SU-DHL-6 (cell line): ENCODE measurements at regions not wholly inside any gene's neighbourhood (a gene's known extent, or its start where the extent isn't known, plus 50 kb on each side); places are given as distances from the start of the nearest gene placed in this dataset.

Experiments
- H2AFZ ChIP-seq: fragments of 200-600 bp; sonication (generic); 2 replicates; pipeline ENCODE4 v1.6.1; 2014; ENCODE audit warnings: low read depth, mild to moderate bottlenecking, moderate library complexity, mixed read lengths, antibody characterized with exemption, low read length; ENCODE audit not compliant: severe bottlenecking
- H3F3A ChIP-seq: fragments of 200-600 bp; shearing (Covaris generic); 2 replicates; pipeline ENCODE4 v1.6.0; 2016; ENCODE audit warnings: antibody characterized with exemption, mild to moderate bottlenecking; ENCODE audit not compliant: insufficient read depth
- H3K27ac ChIP-seq: fragments of 200-600 bp; sonication (generic); 2 replicates; pipeline ENCODE4 v1.5.1; 2016; ENCODE audit warnings: low read depth, mild to moderate bottlenecking, low read length, moderate library complexity, mixed read lengths
- H3K27me3 ChIP-seq: fragments of 200-600 bp; sonication (generic), shearing (Covaris generic); 2 replicates; pipeline ENCODE4 v1.6.0; 2014; ENCODE audit warnings: mild to moderate bottlenecking, low read length
- H3K36me3 ChIP-seq: fragments of 200-600 bp; sonication (generic); 2 replicates; pipeline ENCODE4 v1.6.1; 2014; ENCODE audit warnings: mild to moderate bottlenecking, low read length, mixed read lengths
- H3K4me2 ChIP-seq: fragments of 300-600, 200-600 bp; shearing (Covaris generic), sonication (generic); 2 replicates; pipeline ENCODE4 v1.6.0; 2014; ENCODE audit warnings: low read length, low read depth, mild to moderate bottlenecking; ENCODE audit not compliant: poor library complexity, severe bottlenecking
- H3K4me3 ChIP-seq: fragments of 200-600 bp; sonication (generic); 2 replicates; pipeline ENCODE4 v1.5.1; 2014; ENCODE audit warnings: antibody characterized with exemption, low read length, mild to moderate bottlenecking, mixed read lengths; ENCODE audit not compliant: insufficient read depth, poor library complexity, severe bottlenecking
- H3K79me2 ChIP-seq: fragments of 200-600 bp; sonication (generic); 2 replicates; pipeline ENCODE4 v1.6.1; 2014; ENCODE audit warnings: mild to moderate bottlenecking, low read length, moderate library complexity; ENCODE audit not compliant: insufficient read depth
- H3K9ac ChIP-seq: fragments of 200-600 bp; sonication (generic); 2 replicates; pipeline ENCODE4 v1.7.0; 2014; ENCODE audit warnings: mild to moderate bottlenecking, low read length
- H3K9me2 ChIP-seq: fragments of 200-600 bp; sonication (generic); replicated peaks from 2 replicates; pipeline ENCODE4 v1.6.1; 2014; ENCODE audit warnings: low read length; ENCODE audit not compliant: insufficient read depth
- H3K9me3 ChIP-seq: fragments of 200-600 bp; sonication (generic); 2 replicates; pipeline ENCODE4 v1.6.1; 2014; ENCODE audit warnings: low read length, mixed read lengths; ENCODE audit not compliant: insufficient read depth
- H4K20me1 ChIP-seq: fragments of 200-600 bp; sonication (generic); 2 replicates; pipeline ENCODE4 v1.6.1; 2014; ENCODE audit warnings: low read depth, mild to moderate bottlenecking, antibody characterized with exemption, low read length, moderate library complexity, mixed read lengths
- EZH2phosphoT487 ChIP-seq: fragments of 200-600 bp; sonication (generic), shearing (Covaris generic); conservative IDR thresholded peaks from 2 replicates; pipeline ENCODE4 v1.6.1; 2018; ENCODE audit warnings: mild to moderate bottlenecking, antibody characterized with exemption, low read length, moderate library complexity, mixed read lengths
- TF ChIP-seq, protein P1 (sequence below): fragments of 200-600 bp; sonication (generic); IDR thresholded peaks from one replicate; pipeline ENCODE4 v1.5.1; 2017; ENCODE audit warnings: antibody characterized with exemption, mild to moderate bottlenecking, low read length, moderate library complexity; ENCODE audit not compliant: insufficient read depth, poor library complexity, severe bottlenecking

DNA sequence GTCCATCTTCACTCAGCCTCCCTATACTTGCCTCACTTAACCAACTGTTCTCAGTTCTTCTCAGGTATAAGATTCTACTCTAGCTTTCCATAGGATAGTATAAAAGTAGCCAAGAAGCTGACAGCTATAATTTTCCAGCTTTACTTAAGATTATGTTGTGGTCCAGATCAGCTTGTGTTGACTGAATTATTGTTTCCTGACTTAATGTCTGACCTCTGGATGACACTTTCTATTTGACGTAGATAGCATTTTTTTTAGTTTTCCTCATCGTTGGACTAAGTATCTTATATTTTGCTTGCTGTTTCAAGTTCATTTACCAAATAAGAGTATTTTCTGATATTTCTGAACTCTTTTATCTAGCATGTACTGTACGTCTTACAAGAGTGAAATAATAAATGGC, 1272.5 kb upstream of the CDH2 start:
- H3K79me2 ChIP-seq = no peaks in the 10 kb centered on the region
- no peaks in the 10 kb centered on the region for H3K36me3 ChIP-seq
- no peak overlapping the region for H3K27ac ChIP-seq
- TF ChIP-seq, protein P1, sequence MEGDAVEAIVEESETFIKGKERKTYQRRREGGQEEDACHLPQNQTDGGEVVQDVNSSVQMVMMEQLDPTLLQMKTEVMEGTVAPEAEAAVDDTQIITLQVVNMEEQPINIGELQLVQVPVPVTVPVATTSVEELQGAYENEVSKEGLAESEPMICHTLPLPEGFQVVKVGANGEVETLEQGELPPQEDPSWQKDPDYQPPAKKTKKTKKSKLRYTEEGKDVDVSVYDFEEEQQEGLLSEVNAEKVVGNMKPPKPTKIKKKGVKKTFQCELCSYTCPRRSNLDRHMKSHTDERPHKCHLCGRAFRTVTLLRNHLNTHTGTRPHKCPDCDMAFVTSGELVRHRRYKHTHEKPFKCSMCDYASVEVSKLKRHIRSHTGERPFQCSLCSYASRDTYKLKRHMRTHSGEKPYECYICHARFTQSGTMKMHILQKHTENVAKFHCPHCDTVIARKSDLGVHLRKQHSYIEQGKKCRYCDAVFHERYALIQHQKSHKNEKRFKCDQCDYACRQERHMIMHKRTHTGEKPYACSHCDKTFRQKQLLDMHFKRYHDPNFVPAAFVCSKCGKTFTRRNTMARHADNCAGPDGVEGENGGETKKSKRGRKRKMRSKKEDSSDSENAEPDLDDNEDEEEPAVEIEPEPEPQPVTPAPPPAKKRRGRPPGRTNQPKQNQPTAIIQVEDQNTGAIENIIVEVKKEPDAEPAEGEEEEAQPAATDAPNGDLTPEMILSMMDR = no peak
- TF ChIP-seq EZH2phosphoT487 = no peak
- no peaks in the 10 kb centered on the region for H3K27me3 ChIP-seq
- peaks cover 4% of the 10 kb centered on the region; the same call in 1 of the 2 replicates for H3K9me2 ChIP-seq
- no peak overlapping the region for H3K4me3 ChIP-seq
- no peak overlapping the region for H3K4me2 ChIP-seq
- no peak overlapping the region for H3K9ac ChIP-seq
- no peaks in the 10 kb centered on the region for H3F3A ChIP-seq
- H4K20me1 ChIP-seq = no peaks in the 10 kb centered on the region
- H2AFZ ChIP-seq = no peak overlapping the region
- no peaks in the 10 kb centered on the region for H3K9me3 ChIP-seq

DNA sequence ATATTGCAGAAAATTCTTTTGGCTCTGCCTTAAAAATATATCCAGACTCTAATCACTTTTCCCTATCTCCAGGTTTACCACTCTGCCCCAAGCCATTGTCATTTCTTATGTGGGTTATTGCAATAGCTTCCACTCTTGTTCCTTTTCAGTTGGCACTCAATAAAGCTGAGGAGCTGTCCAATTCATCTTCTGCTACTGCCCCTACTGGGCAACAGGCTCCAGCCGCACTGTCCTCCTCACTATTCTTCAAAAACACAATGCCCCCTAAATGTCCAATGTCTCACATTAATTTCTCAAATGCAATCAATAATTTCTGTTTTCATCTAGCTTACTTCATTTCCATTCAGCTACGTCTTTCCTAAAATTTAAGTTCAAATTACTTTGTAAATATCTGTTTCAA, 1262.5 kb upstream of the CDH2 start:
- TF ChIP-seq, protein P1 = no peak
- no peak for TF ChIP-seq EZH2phosphoT487
- Histone ChIP-seq H3K4me2 (no peak overlapping the region), H4K20me1 (no peaks in the 10 kb centered on the region), H3K27ac (no peak overlapping the region), H3K9me3 (peaks cover 18% of the 10 kb centered on the region; the same call in 1 of the 2 replicates), H3K27me3 (no peaks in the 10 kb centered on the region), H3K79me2 (no peaks in the 10 kb centered on the region), H3K4me3 (no peak overlapping the region), H3K9me2 (no peaks in the 10 kb centered on the region), H3K36me3 (no peaks in the 10 kb centered on the region; the same call in 1 of the 2 replicates), H2AFZ (no peak overlapping the region), H3K9ac (no peak overlapping the region), H3F3A (no peaks in the 10 kb centered on the region)

DNA sequence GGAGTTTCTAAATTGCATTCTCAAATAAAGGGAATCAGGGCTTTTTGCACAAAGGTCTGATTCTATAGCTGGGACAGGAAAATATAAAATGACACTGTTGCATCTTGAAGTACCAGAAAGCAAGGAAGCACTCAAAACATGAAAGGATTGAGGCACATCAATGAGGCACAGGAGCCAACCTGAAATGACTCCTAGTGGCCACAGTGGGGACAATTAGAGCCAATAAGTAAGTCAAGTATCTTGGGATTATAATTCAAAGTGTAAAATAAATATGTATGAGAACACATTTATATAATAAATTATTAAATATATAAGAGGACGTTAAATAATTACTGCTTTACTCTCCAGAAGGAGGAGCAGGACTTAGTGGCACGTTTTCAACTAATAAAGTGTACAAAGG, 1259.5 kb upstream of the CDH2 start:
- no peak overlapping the region for H3K9ac ChIP-seq
- TF ChIP-seq, protein P1 = no peak
- TF ChIP-seq EZH2phosphoT487 = no peak
- no peaks in the 10 kb centered on the region for H3K9me2 ChIP-seq
- no peak overlapping the region for H3K27ac ChIP-seq
- H2AFZ ChIP-seq = no peak overlapping the region
- no peaks in the 10 kb centered on the region for H3K27me3 ChIP-seq
- no peak overlapping the region for H3K4me3 ChIP-seq
- H3K9me3 ChIP-seq = 0 out of 2 replicates have a peak, but pooled peaks cover 14% of the 10 kb centered on the region
- H4K20me1 ChIP-seq = no peaks in the 10 kb centered on the region
- no peak overlapping the region for H3K4me2 ChIP-seq
- no peaks in the 10 kb centered on the region for H3K36me3 ChIP-seq
- H3K79me2 ChIP-seq = no peaks in the 10 kb centered on the region
- H3F3A ChIP-seq = no peaks in the 10 kb centered on the region
